ENCODE measurements at regions not wholly inside any gene's neighbourhood (a gene's known extent, or its start where the extent isn't known, plus 50 kb on each side); places are given as distances from the start of the nearest gene placed in this dataset.

DNA sequence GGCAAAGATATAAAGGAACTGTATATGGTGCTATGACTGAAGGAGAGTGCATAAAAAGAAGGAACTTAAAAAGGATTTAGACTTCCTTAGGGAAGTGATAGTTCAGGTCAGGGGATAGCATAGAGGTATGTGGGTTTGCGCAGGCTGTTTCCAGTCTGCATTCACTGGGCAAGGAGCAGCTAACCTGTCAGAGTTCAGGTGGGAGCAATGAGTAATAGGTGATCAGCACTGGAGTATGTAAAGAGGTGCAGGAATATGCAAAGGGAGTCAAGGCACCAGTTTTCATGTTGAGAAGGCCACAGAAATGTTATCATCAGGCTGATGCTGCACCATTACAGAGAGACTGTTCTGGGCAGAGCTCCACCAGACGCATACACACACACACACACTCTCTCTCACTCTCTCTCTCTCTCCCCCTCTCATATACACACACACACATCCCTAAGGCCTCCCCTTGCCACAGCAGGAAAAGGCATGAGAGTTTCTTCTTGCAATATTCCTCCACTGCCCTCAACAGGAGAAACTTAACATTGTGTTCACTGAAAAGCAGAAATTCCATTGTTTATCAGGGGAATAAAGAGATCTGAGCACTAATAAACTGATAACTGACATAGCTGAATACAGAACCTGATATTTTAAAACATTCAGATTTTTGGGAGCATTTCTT is 256.4 kb upstream of the GRID2 start:
- H3K27ac Mint-ChIP-seq (ENCODE audit: unreplicated experiment) = no peak overlapping the region

DNA sequence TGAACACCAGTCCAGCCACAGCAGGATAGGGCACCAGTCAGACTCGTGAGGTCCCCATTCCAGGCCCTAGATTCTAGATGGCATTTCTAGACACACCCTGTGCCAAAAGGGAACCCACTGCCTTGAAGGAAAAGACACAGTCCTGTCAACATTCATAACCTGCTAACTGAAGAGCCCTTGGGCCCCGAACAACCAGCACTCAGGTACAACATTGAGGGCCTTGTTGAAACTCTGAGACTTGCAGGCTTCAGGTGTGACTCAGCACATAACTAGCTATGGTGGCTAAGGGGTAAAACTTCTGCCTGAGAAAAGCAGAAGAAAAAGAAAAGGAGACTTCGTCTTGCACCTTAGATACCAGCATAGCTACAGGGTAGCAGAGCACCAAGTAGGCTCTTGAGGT is 252.9 kb upstream of the GRID2 start:
- H3K27ac Mint-ChIP-seq (ENCODE audit: unreplicated experiment) = no peak overlapping the region
- TF ChIP-seq CTCF (conservative IDR thresholded peaks at IDR 0.05) = no peak

More for the DNA sequence above, 256.4 kb upstream of the GRID2 start:
- no peak for TF ChIP-seq CTCF (conservative IDR thresholded peaks at IDR 0.05)
- DNase-seq (ENCODE audit: low read depth, low spot score) = no peak
- H3K27me3 Mint-ChIP-seq (ENCODE audit: low read depth) = no peaks in the 10 kb centered on the region
- H3K36me3 Mint-ChIP-seq (ENCODE audit: low read depth) = peaks cover 5% of the 10 kb centered on the region
- H3K4me1 Mint-ChIP-seq = no peaks in the 10 kb centered on the region
- H3K4me3 Mint-ChIP-seq = no peak overlapping the region
- peaks cover 9% of the 10 kb centered on the region for H3K9me3 Mint-ChIP-seq

DNA sequence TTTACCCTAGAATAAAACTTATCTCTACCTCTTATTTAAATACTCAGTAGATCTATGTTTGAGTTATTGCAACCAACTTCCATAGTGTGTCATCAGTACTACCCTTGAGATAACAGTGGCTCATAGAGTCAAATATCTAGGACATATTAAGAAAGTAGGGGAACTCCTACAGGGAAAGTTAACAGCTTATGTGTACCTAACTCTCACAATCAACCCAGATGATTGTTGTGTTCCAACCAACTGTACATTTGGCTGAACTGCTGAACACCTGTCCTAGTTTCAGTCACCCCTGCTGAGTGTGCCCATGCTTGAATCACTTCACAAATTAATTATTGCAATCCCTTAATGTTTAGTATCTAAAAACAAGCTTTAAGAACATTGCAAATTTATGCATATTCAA is 244.2 kb upstream of the GRID2 start:
- DNase-seq (ENCODE audit: low read depth, low spot score) = no peak
- Mint-ChIP-seq H3K9me3 (peaks cover 4% of the 10 kb centered on the region), H3K27me3 (ENCODE audit: low read depth) (no peaks in the 10 kb centered on the region), H3K27ac (ENCODE audit: unreplicated experiment) (no peak overlapping the region), H3K36me3 (ENCODE audit: low read depth) (no peaks in the 10 kb centered on the region), H3K4me3 (no peak overlapping the region), H3K4me1 (no peaks in the 10 kb centered on the region)
- TF ChIP-seq CTCF (conservative IDR thresholded peaks at IDR 0.05) = no peak

More for the DNA sequence above, 252.9 kb upstream of the GRID2 start:
- Mint-ChIP-seq H3K4me1 (no peaks in the 10 kb centered on the region), H3K9me3 (peaks cover 11% of the 10 kb centered on the region), H3K27me3 (ENCODE audit: low read depth) (no peaks in the 10 kb centered on the region), H3K36me3 (ENCODE audit: low read depth) (peaks cover 5% of the 10 kb centered on the region), H3K4me3 (no peak overlapping the region)
- DNase-seq (ENCODE audit: low read depth, low spot score) = no peak

GRCh38 chr4:92060333-92060732 is 243.4 kb upstream of the GRID2 start:
- DNase-seq (ENCODE audit: low read depth, low spot score) = no peak
- no peak overlapping the region for H3K4me3 Mint-ChIP-seq
- no peak overlapping the region for H3K27ac Mint-ChIP-seq (ENCODE audit: unreplicated experiment)
- no peaks in the 10 kb centered on the region for H3K4me1 Mint-ChIP-seq
- peaks cover 3% of the 10 kb centered on the region for H3K9me3 Mint-ChIP-seq
- TF ChIP-seq CTCF (conservative IDR thresholded peaks at IDR 0.05) = no peak
- no peaks in the 10 kb centered on the region for H3K36me3 Mint-ChIP-seq (ENCODE audit: low read depth)
- no peaks in the 10 kb centered on the region for H3K27me3 Mint-ChIP-seq (ENCODE audit: low read depth)

DNA sequence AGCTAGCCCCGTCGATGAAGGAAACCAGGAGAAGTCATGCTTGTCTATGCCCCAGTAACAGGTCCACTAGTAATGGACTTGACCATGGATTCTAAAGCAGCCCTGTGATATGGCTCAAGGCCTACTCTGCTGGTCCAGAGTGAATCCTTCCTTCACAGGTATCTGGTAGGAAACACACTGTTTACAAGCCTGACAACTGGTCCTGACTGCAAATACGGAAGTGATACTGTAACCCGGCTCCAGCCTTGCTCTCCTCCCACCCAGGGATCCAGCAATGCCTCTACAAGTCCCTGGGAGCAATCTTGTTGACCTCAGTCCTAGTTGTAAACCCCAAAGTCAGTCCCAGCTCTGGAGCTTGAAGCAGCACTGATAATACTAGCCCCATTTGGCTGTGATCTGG is 239.2 kb upstream of the GRID2 start:
- H3K27me3 Mint-ChIP-seq (ENCODE audit: low read depth) = no peaks in the 10 kb centered on the region
- H3K9me3 Mint-ChIP-seq = peaks cover 7% of the 10 kb centered on the region
- no peak overlapping the region for H3K27ac Mint-ChIP-seq (ENCODE audit: unreplicated experiment)
- H3K4me3 Mint-ChIP-seq = no peak overlapping the region
- H3K36me3 Mint-ChIP-seq (ENCODE audit: low read depth) = no peaks in the 10 kb centered on the region
- no peaks in the 10 kb centered on the region for H3K4me1 Mint-ChIP-seq
- DNase-seq (ENCODE audit: low read depth, low spot score) = no peak
- TF ChIP-seq CTCF (conservative IDR thresholded peaks at IDR 0.05) = no peak

Measured in neural crest cell (in vitro differentiated cells).